Thoracic aorta (tissue), 2 donors: ENCODE measurements at regions not wholly inside any gene's neighbourhood (a gene's known extent, or its start where the extent isn't known, plus 50 kb on each side); places are given as distances from the start of the nearest gene placed in this dataset.

Experiments used
- ATAC-seq: fragments of 150-250 bp; one replicate; pipeline ENCODE4 v1.8.0; 2017; ENCODE audit warnings: low read depth; ENCODE audit not compliant: insufficient number of reproducible peaks, low FRiP score
- DNase-seq: peaks from one replicate; pipeline ENCODE4 v3.0.0-alpha.2; 2020; ENCODE audit warnings: low spot score
- H3K27ac ChIP-seq, 2 donors: fragments of 200-600 bp; sonication (generic); 1 replicate in 1 of 2; 2 replicates in 1 of 2; pipeline ENCODE4 v1.5.1; 2016; ENCODE audit warnings: mild to moderate bottlenecking in 2 of 2, moderate library complexity in 2 of 2
- H3K27me3 ChIP-seq: fragments of 200-600 bp; sonication (generic); replicated peaks from 2 replicates; pipeline ENCODE4 v1.6.0; 2016; ENCODE audit warnings: mild to moderate bottlenecking; ENCODE audit not compliant: insufficient read depth
- H3K36me3 ChIP-seq: fragments of 200-600 bp; sonication (generic); one replicate; pipeline ENCODE4 v1.5.1; 2016
- H3K4me1 ChIP-seq, 2 donors: fragments of 200-600 bp; sonication (generic); 1 replicate in 1 of 2; 2 replicates in 1 of 2; pipeline versions ENCODE4 v1.5.1 to v1.6.0; 2016; ENCODE audit warnings: low read depth in 2 of 2, mild to moderate bottlenecking in 1 of 2; ENCODE audit not compliant: control insufficient read depth in 1 of 2
- H3K4me3 ChIP-seq: fragments of 200-600 bp; sonication (generic); 2 replicates; pipeline ENCODE4 v1.5.1; 2016; ENCODE audit warnings: mild to moderate bottlenecking
- H3K9me3 ChIP-seq: fragments of 200-600 bp; sonication (generic); 2 replicates; pipeline ENCODE4 v1.5.1; 2016
- TF ChIP-seq, protein P1 (sequence below): fragments of 200-600 bp; sonication (generic); IDR thresholded peaks from one replicate; pipeline ENCODE4 v1.5.1; 2019; ENCODE audit warnings: antibody characterized with exemption

DNA sequence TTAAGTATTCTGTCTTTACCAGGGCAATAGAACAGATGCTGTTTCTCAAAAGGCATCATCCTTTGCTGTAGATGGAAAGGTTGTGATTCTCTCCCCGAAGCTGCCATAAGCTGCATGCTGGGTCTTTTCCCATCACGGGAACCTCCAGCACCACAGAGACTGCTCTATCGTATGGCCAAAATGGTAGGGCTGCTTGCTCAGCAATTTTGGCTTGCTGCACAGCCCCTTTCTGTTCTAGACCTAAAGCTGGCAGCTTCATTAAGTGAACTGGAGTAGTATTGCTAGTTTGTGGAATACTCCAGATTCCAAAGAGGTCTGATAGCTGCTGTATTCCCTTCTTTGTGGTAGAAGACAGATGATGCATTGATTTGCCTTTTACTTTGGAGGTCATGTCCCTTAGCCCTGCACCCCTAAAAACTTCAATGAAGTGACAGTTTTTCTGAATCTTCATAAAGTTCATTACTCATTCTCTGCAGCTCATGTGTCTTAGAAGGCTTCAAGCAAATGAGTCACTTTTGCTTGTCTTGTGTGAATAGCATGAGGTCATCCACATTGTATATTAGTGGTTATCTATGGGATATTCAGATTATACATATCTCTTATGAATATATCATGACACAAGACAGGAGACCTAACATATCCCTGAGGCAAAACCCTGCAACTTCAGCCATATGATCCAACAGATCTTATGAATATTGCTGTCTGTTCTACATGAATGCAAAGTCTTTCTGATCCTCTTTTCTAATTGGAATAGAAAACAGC is 245.3 kb downstream of the FAM76B start:
- H3K4me1 ChIP-seq = peaks cover 0 to 11% of the 10 kb centered on the region in 2 donors
- no peak for ATAC-seq

DNA sequence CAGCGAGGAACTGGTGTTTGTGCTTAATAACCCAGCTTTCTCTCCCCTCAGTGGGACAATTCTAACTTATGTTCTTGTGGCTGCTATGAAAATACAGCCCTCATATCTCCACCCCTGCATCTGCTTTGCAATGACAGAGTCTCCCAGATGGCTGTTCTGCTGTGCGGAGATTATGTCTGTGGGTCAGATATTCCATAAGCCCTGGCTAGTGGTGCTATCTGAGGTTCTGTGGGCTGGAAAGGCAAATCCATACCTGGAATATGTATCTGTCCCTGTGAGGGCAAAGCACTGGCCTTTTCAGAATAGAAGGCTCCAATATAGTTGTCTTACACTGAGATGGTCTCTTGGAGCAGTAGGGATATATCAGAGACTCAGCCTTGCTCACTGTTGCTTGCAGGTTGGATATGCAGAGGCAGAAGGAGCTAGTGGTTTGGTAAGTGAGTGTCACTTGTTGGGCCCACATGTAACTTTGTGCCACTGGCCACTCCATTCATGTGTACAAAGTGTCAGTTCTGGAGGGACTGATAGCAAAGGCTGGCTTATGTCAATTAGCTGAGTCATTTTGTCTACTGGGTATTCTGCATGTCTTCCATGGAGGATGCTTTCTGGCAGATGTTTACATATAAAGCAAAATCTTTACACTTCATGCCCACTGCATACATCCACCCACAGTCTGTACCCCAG is 246.6 kb downstream of the FAM76B start:
- DNase-seq (no peak), ATAC-seq (no peak)
- Histone ChIP-seq H3K4me3 (no peak overlapping the region), H3K9me3 (no peaks in the 10 kb centered on the region), H3K27ac (no peak overlapping the region), H3K4me1 (peaks cover 0 to 11% of the 10 kb centered on the region in 2 donors), H3K36me3 (no peaks in the 10 kb centered on the region), H3K27me3 (no peaks in the 10 kb centered on the region)
- TF ChIP-seq, protein P1, sequence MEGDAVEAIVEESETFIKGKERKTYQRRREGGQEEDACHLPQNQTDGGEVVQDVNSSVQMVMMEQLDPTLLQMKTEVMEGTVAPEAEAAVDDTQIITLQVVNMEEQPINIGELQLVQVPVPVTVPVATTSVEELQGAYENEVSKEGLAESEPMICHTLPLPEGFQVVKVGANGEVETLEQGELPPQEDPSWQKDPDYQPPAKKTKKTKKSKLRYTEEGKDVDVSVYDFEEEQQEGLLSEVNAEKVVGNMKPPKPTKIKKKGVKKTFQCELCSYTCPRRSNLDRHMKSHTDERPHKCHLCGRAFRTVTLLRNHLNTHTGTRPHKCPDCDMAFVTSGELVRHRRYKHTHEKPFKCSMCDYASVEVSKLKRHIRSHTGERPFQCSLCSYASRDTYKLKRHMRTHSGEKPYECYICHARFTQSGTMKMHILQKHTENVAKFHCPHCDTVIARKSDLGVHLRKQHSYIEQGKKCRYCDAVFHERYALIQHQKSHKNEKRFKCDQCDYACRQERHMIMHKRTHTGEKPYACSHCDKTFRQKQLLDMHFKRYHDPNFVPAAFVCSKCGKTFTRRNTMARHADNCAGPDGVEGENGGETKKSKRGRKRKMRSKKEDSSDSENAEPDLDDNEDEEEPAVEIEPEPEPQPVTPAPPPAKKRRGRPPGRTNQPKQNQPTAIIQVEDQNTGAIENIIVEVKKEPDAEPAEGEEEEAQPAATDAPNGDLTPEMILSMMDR = no peak

More for the DNA sequence above, 245.3 kb downstream of the FAM76B start:
- DNase-seq = no peak
- Histone ChIP-seq H3K36me3 (no peaks in the 10 kb centered on the region), H3K27ac (no peak overlapping the region), H3K27me3 (no peaks in the 10 kb centered on the region), H3K9me3 (no peaks in the 10 kb centered on the region), H3K4me3 (no peak overlapping the region)
- TF ChIP-seq, protein P1 = no peak

DNA sequence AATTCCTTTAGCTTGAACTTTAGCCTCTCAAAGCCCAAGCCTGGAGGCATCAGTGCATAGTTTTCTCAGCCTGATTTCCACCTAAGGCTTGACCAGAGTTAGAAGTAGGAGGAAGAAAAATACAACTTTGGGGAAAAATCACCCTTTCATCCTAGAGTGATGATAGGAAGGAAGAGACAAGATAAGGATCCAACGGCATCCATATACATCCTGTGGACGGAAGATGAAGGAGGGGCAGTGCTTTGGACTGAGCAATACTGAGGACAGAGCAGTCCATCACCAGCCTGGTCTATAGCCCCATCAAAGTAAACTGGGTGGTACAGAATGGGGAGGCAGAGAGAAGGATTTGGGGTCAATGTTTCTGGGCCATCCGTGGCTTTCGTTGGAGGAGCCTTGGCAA is 247.9 kb downstream of the FAM76B start:
- ATAC-seq (no peak), DNase-seq (no peak)
- H3K27me3 ChIP-seq = no peaks in the 10 kb centered on the region
- no peak overlapping the region for H3K27ac ChIP-seq
- TF ChIP-seq, protein P1 = no peak
- H3K4me1 ChIP-seq = no peaks in the 10 kb centered on the region
- no peaks in the 10 kb centered on the region for H3K9me3 ChIP-seq
- no peaks in the 10 kb centered on the region for H3K36me3 ChIP-seq
- no peak overlapping the region for H3K4me3 ChIP-seq

DNA sequence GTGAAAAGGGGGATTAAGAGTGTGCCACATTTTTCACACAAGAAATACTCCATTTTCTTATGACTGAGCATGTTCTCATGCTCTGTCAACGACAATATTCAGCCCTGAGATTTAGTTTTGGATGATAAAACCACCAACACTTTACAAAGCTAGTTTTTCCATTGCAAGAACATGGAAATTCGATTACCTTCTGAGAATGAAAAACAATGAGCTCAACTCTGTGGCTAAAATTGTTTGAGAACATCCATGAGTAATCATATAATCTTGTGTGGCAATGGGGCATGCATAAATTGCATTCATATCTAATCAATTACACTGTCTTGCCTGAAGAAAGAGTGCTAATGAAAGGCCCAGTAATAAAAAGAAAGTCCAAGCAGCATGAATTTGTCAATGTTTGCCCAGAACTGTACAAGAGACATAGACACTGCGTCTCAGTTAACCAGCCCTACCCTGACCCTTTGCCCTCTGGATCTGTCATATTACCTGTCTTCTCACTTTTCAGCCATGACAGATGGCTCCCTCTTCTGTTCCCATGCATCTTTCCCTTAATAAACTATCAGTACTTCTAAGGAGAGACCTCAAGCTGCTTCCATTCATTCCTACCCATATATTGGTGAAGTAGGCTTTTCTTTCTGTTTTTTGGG is 253.4 kb downstream of the FAM76B start:
- Histone ChIP-seq H3K27me3 (no peaks in the 10 kb centered on the region), H3K4me3 (no peak overlapping the region), H3K27ac (no peak overlapping the region), H3K4me1 (no peaks in the 10 kb centered on the region), H3K9me3 (no peaks in the 10 kb centered on the region), H3K36me3 (no peaks in the 10 kb centered on the region)
- DNase-seq (no peak), ATAC-seq (no peak)
- TF ChIP-seq, protein P1 = no peak

DNA sequence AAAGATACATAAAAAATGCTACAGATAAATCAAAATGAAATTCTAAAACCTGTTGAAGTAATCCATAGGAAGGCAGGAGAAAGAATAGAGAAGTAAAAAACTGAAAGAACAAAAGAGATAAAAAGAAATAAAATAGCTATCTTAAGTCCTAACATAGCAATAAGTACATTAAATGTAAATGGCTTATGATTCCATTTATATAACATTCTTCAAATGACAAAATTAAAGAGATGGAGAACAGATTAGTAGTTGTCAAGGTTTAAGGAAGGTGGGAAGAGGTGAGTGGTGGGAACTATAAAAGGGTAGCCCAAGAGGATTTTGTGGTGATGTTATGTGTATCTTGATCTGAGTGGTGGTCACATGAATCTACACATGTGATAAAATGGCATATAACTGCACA is 254.8 kb downstream of the FAM76B start:
- Histone ChIP-seq H3K4me3 (no peak overlapping the region), H3K27me3 (no peaks in the 10 kb centered on the region), H3K27ac (no peak overlapping the region), H3K4me1 (no peaks in the 10 kb centered on the region), H3K36me3 (no peaks in the 10 kb centered on the region), H3K9me3 (no peaks in the 10 kb centered on the region)
- TF ChIP-seq, protein P1 = no peak
- DNase-seq (no peak), ATAC-seq (no peak)
